ENCODE measurements at regions not wholly inside any gene's neighbourhood (a gene's known extent, or its start where the extent isn't known, plus 50 kb on each side); places are given as distances from the start of the nearest gene placed in this dataset.
"Not testable (repeated sequence)": the region's sequence is repeated elsewhere in the genome, so short reads cannot be mapped to it uniquely, and the experiment has no call there.

GRCh38 chr12:92059960-92060359 is 85.7 kb downstream of the BTG1 start:
- DNase-seq, result peak; percentile 56

- no peak for DNase-seq
These were observed 87.0 kb downstream of the BTG1 start for GRCh38 chr12:92058664-92059063.

GRCh38 chr12:92056756-92057155 is 88.9 kb downstream of the BTG1 start:
- DNase-seq, result not testable (repeated sequence)

DNA sequence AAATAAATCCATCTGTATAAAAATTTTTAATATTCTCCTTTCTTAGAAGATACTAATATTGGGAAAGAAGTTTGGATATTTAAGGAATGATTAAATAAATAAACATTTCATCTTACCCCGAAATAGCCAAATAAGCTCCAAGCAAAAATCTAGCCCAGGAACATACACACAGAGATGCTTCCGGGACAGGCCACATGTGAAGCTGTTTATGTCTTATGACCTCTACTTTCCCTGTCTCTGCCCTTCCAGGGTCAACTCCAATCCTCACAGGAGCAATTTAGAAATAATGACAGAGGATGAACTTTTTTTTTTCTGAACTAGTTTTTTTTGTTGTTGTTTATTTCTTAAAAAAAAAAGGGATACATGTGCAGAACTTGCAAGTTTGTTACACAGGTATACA is 89.4 kb downstream of the BTG1 start:
- DNase-seq, result no peak

GRCh38 chr12:92055877-92056276 is 89.8 kb downstream of the BTG1 start:
- no peak for DNase-seq

GRCh38 chr12:92051441-92051840 is 94.2 kb downstream of the BTG1 start:
- no peak for DNase-seq

DNA sequence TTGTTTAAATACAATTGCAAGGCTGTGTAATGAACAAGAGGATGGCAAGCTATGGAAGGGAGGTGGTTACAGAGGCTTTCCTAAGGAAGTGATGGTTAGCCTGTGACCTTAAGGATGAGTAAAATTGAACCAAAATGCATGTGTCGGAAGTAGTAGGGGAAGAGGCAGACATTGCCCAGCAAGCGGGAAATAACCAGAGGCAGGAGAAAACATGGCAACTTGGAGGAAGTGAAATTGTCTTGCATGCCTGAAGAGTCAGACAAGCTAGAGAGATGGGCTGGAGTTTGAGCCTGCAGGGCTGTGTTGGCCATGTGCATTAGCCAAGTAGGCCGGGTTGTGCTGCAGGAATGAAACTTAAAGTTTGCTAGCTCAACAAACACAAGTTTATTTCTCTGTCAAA is 96.2 kb downstream of the BTG1 start:
- DNase-seq, result no peak

GRCh38 chr12:92047393-92047826 is 98.2 kb downstream of the BTG1 start:
- DNase-seq, result no peak

GRCh38 chr12:92046557-92047392 is 98.9 kb downstream of the BTG1 start:
- DNase-seq, result no peak

GRCh38 chr12:92045852-92046251 is 99.8 kb downstream of the BTG1 start:
- no peak for DNase-seq

- DNase-seq, result no peak
These were observed 101.2 kb downstream of the BTG1 start for GRCh38 chr12:92044435-92044834.

DNA sequence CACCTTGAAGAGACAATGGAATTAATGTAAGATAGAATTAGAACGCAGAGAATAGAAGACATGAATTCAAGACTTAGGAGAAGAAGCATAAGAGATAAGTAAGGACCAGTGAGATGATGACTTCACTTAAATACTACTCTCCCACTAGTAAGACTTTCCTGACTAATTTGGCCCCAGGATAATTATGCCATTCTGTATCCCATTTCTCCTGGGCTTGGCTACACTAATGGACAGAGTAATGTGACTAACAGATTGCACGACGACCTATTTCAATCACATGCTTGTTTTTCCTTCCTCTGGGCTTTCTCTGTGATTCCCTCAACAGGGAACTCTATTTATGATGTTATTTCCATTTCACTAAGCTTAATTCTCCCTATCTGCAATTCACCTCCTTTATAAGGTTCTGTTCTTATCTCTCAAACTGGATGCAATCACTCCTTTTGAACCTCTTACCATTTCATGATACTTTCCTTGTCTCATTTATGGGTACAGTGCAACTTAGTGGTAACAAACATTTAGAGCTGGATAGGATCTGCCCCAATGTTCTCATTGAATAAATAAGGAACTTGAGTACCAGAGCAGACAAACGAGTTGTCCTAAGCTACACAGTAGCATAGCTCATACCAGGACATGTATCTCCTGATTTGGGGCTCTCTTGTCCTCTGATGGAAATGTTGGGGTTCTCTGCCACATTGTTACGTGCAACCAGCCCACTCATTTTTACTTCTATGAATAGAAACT is 102.7 kb downstream of the BTG1 start:
- peak; percentile 31 for DNase-seq

- peak; percentile 71 for DNase-seq
These were observed 103.9 kb downstream of the BTG1 start for GRCh38 chr12:92041742-92042141.

DNA sequence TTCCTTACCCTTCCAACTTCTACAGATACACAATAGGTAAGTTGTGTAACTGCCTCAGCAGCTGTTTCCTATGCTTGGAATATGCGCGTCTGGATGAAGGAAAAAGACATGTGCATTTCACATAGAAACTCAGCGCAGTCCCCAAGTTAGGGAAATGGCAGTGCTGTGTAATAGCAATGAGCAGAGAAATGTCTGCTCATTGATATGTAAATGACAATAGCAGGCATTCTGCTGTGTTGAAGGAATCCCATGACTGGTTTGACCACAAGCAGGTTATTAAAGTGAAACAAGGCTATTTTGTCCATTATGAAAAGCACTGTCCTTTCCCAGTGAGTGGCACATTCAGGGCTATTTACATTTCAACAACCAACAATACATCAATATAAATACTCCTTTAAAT is 106.6 kb downstream of the BTG1 start:
- DNase-seq, result no peak

- no peak for DNase-seq
These were observed 107.2 kb downstream of the BTG1 start for GRCh38 chr12:92038476-92038875.

DNA sequence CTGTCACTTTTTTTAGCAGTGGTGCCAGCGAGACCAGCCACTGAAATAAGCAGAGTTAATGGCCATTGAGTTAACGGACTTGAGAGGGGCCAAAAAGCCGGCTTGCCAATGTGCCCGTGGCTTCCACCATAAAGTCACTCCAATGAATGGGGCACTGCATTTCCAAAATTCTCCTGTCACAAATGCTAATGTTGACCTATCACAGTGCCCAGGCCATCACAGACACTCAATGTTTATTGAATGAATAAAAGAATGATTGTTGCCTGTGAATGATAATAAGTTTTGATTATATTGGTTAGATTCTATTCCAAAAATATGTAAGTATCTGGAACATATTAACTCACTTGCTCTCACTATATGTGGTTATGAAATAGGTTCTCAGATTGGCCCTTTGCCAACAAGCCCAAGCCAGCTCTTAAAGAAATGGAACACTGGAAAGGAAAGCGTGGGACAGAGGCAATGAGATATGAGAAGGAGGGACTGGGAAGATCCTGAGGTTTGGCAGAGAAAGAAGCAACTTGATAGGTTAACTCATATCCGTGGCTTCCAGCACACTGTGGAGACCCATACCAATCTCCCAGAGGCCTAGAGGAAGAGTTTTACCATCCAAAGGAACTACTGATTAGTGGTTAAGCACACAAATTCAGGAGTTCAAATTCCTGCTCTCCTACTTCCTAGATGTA is 108.7 kb downstream of the BTG1 start:
- peak; percentile 63 for DNase-seq

- no peak for DNase-seq
These were observed 109.5 kb downstream of the BTG1 start for GRCh38 chr12:92036061-92036620.

GRCh38 chr12:92035477-92035876 is 110.2 kb downstream of the BTG1 start:
- no peak for DNase-seq

GRCh38 chr12:92034858-92035401 is 110.7 kb downstream of the BTG1 start:
- peak; percentile 30 for DNase-seq

GRCh38 chr12:92034083-92034482 is 111.6 kb downstream of the BTG1 start:
- no peak for DNase-seq

DNA sequence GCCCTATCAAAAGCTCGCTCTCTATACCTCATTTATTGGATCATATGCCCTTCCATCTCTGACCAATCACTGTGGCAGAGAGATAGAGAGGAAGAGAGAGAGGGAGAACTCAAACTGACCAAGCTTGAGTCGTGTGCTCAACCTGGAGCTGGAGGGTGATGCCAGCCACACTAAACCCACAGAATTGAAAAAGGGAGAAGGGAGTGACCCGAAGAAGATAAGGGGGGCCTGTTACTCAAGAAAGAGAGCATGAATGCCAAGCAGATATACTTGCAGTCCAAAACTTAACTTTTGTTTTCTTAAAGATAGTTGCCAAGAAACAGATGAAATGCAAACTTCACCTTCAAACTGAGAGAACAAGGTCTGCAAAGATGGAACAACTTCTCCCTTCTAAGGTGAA is 112.7 kb downstream of the BTG1 start:
- peak; percentile 61 for DNase-seq

- DNase-seq, result no peak
These were observed 113.5 kb downstream of the BTG1 start for GRCh38 chr12:92032101-92032500.

DNA sequence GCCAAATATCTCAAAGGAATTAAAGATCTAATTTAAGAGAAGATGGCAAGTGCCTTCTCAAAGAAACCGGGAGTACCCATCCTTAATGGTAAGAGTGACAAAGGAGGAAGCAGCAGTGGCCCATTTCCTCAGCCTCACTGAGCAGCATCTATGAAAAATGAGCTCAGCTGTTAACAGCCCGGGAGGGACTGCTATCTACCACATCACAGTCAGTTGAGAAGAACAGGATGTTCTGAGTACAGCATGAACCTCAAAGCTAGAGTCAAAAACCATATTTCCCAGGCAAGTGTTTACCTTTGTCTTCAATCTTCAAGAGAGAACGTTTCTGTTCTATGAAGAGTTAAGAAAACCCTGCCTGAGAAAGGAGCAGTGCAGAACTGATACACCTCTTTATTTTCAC is 115.0 kb downstream of the BTG1 start:
- DNase-seq, result peak; percentile 12

Data from NCI-H226 (cell line).